ENCODE measurements at regions not wholly inside any gene's neighbourhood (a gene's known extent, or its start where the extent isn't known, plus 50 kb on each side); places are given as distances from the start of the nearest gene placed in this dataset.

GRCh38 chr16:22623351-22623781 lies 112.7 kb downstream of the NPIPB5 start:
- Histone ChIP-seq H3K9ac (ENCODE audit: low read length) (no peak overlapping the region), H3K4me1 (ENCODE audit: control insufficient read depth in 2 of 2, insufficient read depth in 2 of 2, low read length in 2 of 2) (no peaks in the 10 kb centered on the region), H3K79me2 (ENCODE audit: control insufficient read depth, insufficient read depth, low read length) (no peaks in the 10 kb centered on the region), H3K36me3 (replicated peaks in 1 of 2; ENCODE audit: control extremely low read depth in 1 of 2, control insufficient read depth in 1 of 2, extremely low read depth in 1 of 2, insufficient read depth in 2 of 2, low read length in 1 of 2) (no peaks in the 10 kb centered on the region), H3K4me2 (replicated peaks; ENCODE audit: low read depth, low read length, poor library complexity, severe bottlenecking) (no peak overlapping the region), H3K27ac (ENCODE audit: low read length in 2 of 2) (no peak overlapping the region), H3K27me3 (replicated peaks in 1 of 4; ENCODE audit: control extremely low read depth in 1 of 4, control insufficient read depth in 3 of 4, insufficient read depth in 4 of 4, low read length in 3 of 4) (peaks cover 0 to 27% (median 1%) of the 10 kb centered on the region in 4 experiments), H3K9me3 (ENCODE audit: control extremely low read depth in 1 of 3, control insufficient read depth in 2 of 3, insufficient read depth in 1 of 3, low read length in 2 of 3) (no peaks in the 10 kb centered on the region), H3K4me3 (ENCODE audit: control extremely low read depth in 1 of 5, extremely low read depth in 1 of 5, insufficient read depth in 1 of 5, low read depth in 2 of 5, low read length in 4 of 5) (no peak overlapping the region), H2AFZ (ENCODE audit: insufficient read depth, low read depth, low read length, poor library complexity, severe bottlenecking) (no peak overlapping the region), H4K20me1 (ENCODE audit: control insufficient read depth, insufficient read depth, low read length, poor library complexity, severe bottlenecking) (no peaks in the 10 kb centered on the region)
- intact Hi-C loops (cut with micrococcal nuclease), result no loop called here
- Mint-ChIP-seq H3K9me3 (ENCODE audit: insufficient read depth) (no peaks in the 10 kb centered on the region), H3K4me1 (no peaks in the 10 kb centered on the region), H3K27ac (no peak overlapping the region), H3K27me3 (peaks cover 11% of the 10 kb centered on the region), H3K4me3 (no peak overlapping the region)
- DNase-seq, result no peak
- ATAC-seq (ENCODE audit: low read depth), result no peak
- CTCF ChIA-PET, result interaction anchor here (0.5 kb wide), 1 partner anchor 14 kb away, joined by 3 read pairs; no protein-coding TSS in a partner anchor
- 78% methylated on average over 2 of the region's 2 CpGs for WGBS (ENCODE audit: insufficient coverage)
- POLR2A ChIA-PET, result no interaction called here
- TF ChIP-seq CTCF (IDR thresholded peaks at IDR 0.05), result no peak
- no peak for TF ChIP-seq EZH2 (IDR thresholded peaks at IDR 0.05; ENCODE audit: borderline replicate concordance, insufficient read depth, low read depth, low read length, poor library complexity, severe bottlenecking)

DNA sequence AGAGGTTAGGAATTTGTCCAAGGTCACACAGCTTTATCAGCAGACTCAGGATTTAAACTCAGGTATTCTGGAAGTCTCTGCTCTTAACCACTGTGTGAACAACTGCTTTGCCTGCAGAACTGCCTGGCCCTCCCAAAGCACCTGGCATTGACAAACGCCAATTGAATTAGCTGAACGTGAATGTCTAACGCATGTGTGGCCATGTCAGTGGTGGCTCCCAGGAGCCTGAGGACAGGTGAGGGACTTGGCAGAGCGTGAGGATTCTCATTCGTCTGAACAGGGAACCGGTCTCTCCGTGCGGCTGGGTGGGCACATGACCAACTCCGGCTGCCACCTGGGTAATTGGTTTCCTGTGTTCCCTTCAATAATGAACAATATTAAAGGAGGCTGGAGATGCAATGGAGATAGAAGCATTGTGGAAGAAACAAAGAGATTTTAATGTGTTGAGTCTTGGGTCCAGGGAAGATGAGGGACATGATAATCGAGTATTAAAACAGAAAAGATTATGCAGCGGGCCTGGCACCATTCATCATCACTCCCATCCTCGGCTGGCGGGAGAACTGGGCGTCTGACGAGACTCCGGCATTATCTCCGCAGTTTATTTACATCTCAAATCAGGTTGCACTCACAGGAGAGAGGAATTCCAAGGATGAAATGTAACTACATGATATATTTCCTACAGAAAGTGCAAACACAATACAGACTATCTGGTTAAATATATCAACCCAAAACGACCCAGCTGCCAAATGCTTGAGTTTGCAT lies 113.5 kb downstream of the NPIPB5 start:
- WGBS (ENCODE audit: insufficient coverage), result 91% methylated on average over 14 of the region's 18 CpGs
- ChIA-PET POLR2A (no interaction called here), CTCF (interaction anchor here (0.5 kb wide), 1 partner anchor 14 kb away, joined by 3 read pairs; no protein-coding TSS in a partner anchor)
- H3K9me3 Mint-ChIP-seq (ENCODE audit: insufficient read depth), result no peaks in the 10 kb centered on the region
- no peak overlapping the region for H3K4me3 ChIP-seq (ENCODE audit: control extremely low read depth in 1 of 5, extremely low read depth in 1 of 5, insufficient read depth in 1 of 5, low read depth in 2 of 5, low read length in 4 of 5)
- H3K9me3 ChIP-seq (ENCODE audit: control extremely low read depth in 1 of 3, control insufficient read depth in 2 of 3, insufficient read depth in 1 of 3, low read length in 2 of 3), result no peaks in the 10 kb centered on the region
- H3K27me3 Mint-ChIP-seq, result peaks cover 9% of the 10 kb centered on the region
- ATAC-seq (ENCODE audit: low read depth) (no peak), DNase-seq (no peak)
- no peak overlapping the region for H3K4me3 Mint-ChIP-seq
- H4K20me1 ChIP-seq (ENCODE audit: control insufficient read depth, insufficient read depth, low read length, poor library complexity, severe bottlenecking), result no peaks in the 10 kb centered on the region
- H3K36me3 ChIP-seq (replicated peaks in 1 of 2; ENCODE audit: control extremely low read depth in 1 of 2, control insufficient read depth in 1 of 2, extremely low read depth in 1 of 2, insufficient read depth in 2 of 2, low read length in 1 of 2), result no peaks in the 10 kb centered on the region
- no peak overlapping the region for H2AFZ ChIP-seq (ENCODE audit: insufficient read depth, low read depth, low read length, poor library complexity, severe bottlenecking)
- no peak overlapping the region for H3K9ac ChIP-seq (ENCODE audit: low read length)
- TF ChIP-seq CTCF (IDR thresholded peaks at IDR 0.05) (no peak), EZH2 (IDR thresholded peaks at IDR 0.05; ENCODE audit: borderline replicate concordance, insufficient read depth, low read depth, low read length, poor library complexity, severe bottlenecking) (no peak)
- H3K27ac Mint-ChIP-seq, result no peak overlapping the region
- intact Hi-C loops (cut with micrococcal nuclease), result no loop called here
- H3K79me2 ChIP-seq (ENCODE audit: control insufficient read depth, insufficient read depth, low read length), result no peaks in the 10 kb centered on the region
- H3K4me1 ChIP-seq (ENCODE audit: control insufficient read depth in 2 of 2, insufficient read depth in 2 of 2, low read length in 2 of 2), result no peaks in the 10 kb centered on the region
- peaks cover 0 to 27% (median 1%) of the 10 kb centered on the region in 4 experiments for H3K27me3 ChIP-seq (replicated peaks in 1 of 4; ENCODE audit: control extremely low read depth in 1 of 4, control insufficient read depth in 3 of 4, insufficient read depth in 4 of 4, low read length in 3 of 4)
- H3K4me2 ChIP-seq (replicated peaks; ENCODE audit: low read depth, low read length, poor library complexity, severe bottlenecking), result no peak overlapping the region
- no peaks in the 10 kb centered on the region for H3K4me1 Mint-ChIP-seq
- no peak overlapping the region for H3K27ac ChIP-seq (ENCODE audit: low read length in 2 of 2)

Measured in B cell (primary cell).